Esophagus squamous epithelium (tissue), 4 donors: ENCODE measurements at regions not wholly inside any gene's neighbourhood (a gene's known extent, or its start where the extent isn't known, plus 50 kb on each side); places are given as distances from the start of the nearest gene placed in this dataset.

ENCODE experiments used
- POLR2A ChIP-seq, 4 donors: fragments of 450-650 bp; IDR thresholded peaks; one replicate each; pipeline ENCODE4 v1.6.1; 2017; ENCODE audit warnings: antibody characterized with exemption in 4 of 4, mild to moderate bottlenecking in 4 of 4, moderate library complexity in 3 of 4
- TF ChIP-seq, protein P1 (sequence below), 6 experiments: fragments of 450-650 bp in 4 of 6; fragments of 200-600 bp in 2 of 6; sonication (generic) in 2 of 6; IDR thresholded peaks; one replicate each; pipeline ENCODE4 v1.5.1; 2016 to 2019; ENCODE audit warnings: antibody characterized with exemption in 6 of 6, mild to moderate bottlenecking in 4 of 6, moderate library complexity in 4 of 6

DNA sequence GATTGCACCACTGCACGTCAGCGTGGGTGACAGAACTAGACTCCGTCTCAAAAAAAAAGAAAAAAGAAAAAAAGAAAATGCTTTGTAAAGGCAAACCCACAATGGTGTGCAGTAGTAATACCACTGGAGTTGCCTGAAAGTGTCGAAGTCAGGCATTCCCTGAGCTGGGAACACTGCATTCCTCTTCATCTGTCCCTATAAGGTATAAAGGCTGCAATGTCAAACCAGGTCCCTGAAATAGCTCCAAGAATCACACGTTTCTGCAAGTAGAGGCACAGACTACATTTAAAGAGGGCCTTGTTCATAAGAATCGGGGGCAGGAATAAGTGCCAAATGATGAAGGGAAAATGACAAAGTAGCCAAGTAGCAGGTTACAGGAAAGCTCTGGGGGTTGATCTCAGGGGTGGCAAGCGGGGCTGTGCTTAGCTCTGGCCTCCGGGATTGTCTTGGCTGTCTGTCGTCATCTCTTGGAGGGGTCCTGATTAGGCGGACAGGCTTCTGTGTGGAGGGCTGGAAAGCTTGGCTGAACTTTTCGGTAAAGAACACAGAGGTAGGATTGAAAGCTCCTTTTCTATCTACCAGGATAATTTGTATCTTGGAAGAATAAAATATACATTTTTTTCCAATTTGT is 109.1 kb downstream of the PFKFB3 start:
- TF ChIP-seq, protein P1, sequence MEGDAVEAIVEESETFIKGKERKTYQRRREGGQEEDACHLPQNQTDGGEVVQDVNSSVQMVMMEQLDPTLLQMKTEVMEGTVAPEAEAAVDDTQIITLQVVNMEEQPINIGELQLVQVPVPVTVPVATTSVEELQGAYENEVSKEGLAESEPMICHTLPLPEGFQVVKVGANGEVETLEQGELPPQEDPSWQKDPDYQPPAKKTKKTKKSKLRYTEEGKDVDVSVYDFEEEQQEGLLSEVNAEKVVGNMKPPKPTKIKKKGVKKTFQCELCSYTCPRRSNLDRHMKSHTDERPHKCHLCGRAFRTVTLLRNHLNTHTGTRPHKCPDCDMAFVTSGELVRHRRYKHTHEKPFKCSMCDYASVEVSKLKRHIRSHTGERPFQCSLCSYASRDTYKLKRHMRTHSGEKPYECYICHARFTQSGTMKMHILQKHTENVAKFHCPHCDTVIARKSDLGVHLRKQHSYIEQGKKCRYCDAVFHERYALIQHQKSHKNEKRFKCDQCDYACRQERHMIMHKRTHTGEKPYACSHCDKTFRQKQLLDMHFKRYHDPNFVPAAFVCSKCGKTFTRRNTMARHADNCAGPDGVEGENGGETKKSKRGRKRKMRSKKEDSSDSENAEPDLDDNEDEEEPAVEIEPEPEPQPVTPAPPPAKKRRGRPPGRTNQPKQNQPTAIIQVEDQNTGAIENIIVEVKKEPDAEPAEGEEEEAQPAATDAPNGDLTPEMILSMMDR (IDR thresholded peaks at IDR 0.05): no peak
- TF ChIP-seq POLR2A (IDR thresholded peaks at IDR 0.05): no peak
